T-helper 2 cell treated with Interferon-gamma antibody and Interleukin-4, amounts not matched to agents 100 ng/mL and 5 ng/mL, for 36 hours (primary cell): ENCODE measurements at regions not wholly inside any gene's neighbourhood (a gene's known extent, or its start where the extent isn't known, plus 50 kb on each side); places are given as distances from the start of the nearest gene placed in this dataset.
"Not testable (repeated sequence)": the region's sequence is repeated elsewhere in the genome, so short reads cannot be mapped to it uniquely, and the experiment has no call there.

Experiments used
- intact Hi-C: fragments of 100-400 bp; cut with micrococcal nuclease; formaldehyde crosslinking; loops from one replicate; pipeline ENCODE4 v1.15.1; 2023

- intact Hi-C loops = not testable (repeated sequence)
Measured at GRCh38 chr17:15802917-15803316, 70.8 kb downstream of the TBC1D26 start.

- intact Hi-C loops = not testable (repeated sequence)
Measured at GRCh38 chr17:15806825-15807224, 74.7 kb downstream of the TBC1D26 start.

GRCh38 chr17:15813388-15813787 is 81.3 kb downstream of the TBC1D26 start:
- intact Hi-C loops = not testable (repeated sequence)

- intact Hi-C loops = not testable (repeated sequence)
Measured at GRCh38 chr17:15814003-15814402, 81.9 kb downstream of the TBC1D26 start.

GRCh38 chr17:15817861-15818260 is 85.8 kb downstream of the TBC1D26 start:
- intact Hi-C loops = not testable (repeated sequence)

GRCh38 chr17:15822280-15822679 is 90.2 kb downstream of the TBC1D26 start:
- intact Hi-C loops = not testable (repeated sequence)

GRCh38 chr17:15828727-15829314 is 96.7 kb downstream of the TBC1D26 start:
- intact Hi-C loops = loop anchor here (1.0 kb wide), 1 partner anchor 170 kb away; the partner anchor contains the start of genes TTC19 and ZSWIM7

GRCh38 chr17:15830221-15830620 is 98.1 kb downstream of the TBC1D26 start:
- intact Hi-C loops = loop anchor here (5.0 kb wide), 1 partner anchor 127 kb away; no protein-coding TSS in a partner anchor

GRCh38 chr17:15831182-15831581 is 99.1 kb downstream of the TBC1D26 start:
- intact Hi-C loops = loop anchor here (5.0 kb wide), 1 partner anchor 126 kb away; no protein-coding TSS in a partner anchor

- intact Hi-C loops = loop anchor here (5.0 kb wide), 1 partner anchor 124 kb away; no protein-coding TSS in a partner anchor
Measured at GRCh38 chr17:15832921-15833480, 100.9 kb downstream of the TBC1D26 start.

GRCh38 chr17:15833890-15834289 is 101.8 kb downstream of the TBC1D26 start:
- intact Hi-C loops = loop anchor here (5.0 kb wide), 1 partner anchor 123 kb away; no protein-coding TSS in a partner anchor

GRCh38 chr17:15835481-15835880 is 103.4 kb downstream of the TBC1D26 start:
- intact Hi-C loops = not testable (repeated sequence)

- intact Hi-C loops = not testable (repeated sequence)
Measured at GRCh38 chr17:15836249-15836982, 104.3 kb downstream of the TBC1D26 start.

GRCh38 chr17:15836991-15837390 is 104.9 kb downstream of the TBC1D26 start:
- intact Hi-C loops = not testable (repeated sequence)

GRCh38 chr17:15847447-15848229 is 97.3 kb upstream of the ADORA2B start:
- intact Hi-C loops = not testable (repeated sequence)

GRCh38 chr17:15849054-15849453 is 95.9 kb upstream of the ADORA2B start:
- intact Hi-C loops = not testable (repeated sequence)

GRCh38 chr17:15850071-15850470 is 94.9 kb upstream of the ADORA2B start:
- intact Hi-C loops = not testable (repeated sequence)

- intact Hi-C loops = not testable (repeated sequence)
Measured at GRCh38 chr17:15850687-15851086, 94.2 kb upstream of the ADORA2B start.

GRCh38 chr17:15852863-15853262 is 92.1 kb upstream of the ADORA2B start:
- intact Hi-C loops = not testable (repeated sequence)

GRCh38 chr17:15856191-15856590 is 88.7 kb upstream of the ADORA2B start:
- intact Hi-C loops = not testable (repeated sequence)

- intact Hi-C loops = not testable (repeated sequence)
Measured at GRCh38 chr17:15856745-15857144, 88.2 kb upstream of the ADORA2B start.
